HG03135 (cell line): ENCODE measurements at regions not wholly inside any gene's neighbourhood (a gene's known extent, or its start where the extent isn't known, plus 50 kb on each side); places are given as distances from the start of the nearest gene placed in this dataset.

Experiments
- ATAC-seq: cut with Tn5 transposase; IDR thresholded peaks from one replicate; pipeline ENCODE4 v1.9.1; 2021; ENCODE audit warnings: mild to moderate bottlenecking, moderate library complexity; ENCODE audit not compliant: unreplicated experiment

DNA sequence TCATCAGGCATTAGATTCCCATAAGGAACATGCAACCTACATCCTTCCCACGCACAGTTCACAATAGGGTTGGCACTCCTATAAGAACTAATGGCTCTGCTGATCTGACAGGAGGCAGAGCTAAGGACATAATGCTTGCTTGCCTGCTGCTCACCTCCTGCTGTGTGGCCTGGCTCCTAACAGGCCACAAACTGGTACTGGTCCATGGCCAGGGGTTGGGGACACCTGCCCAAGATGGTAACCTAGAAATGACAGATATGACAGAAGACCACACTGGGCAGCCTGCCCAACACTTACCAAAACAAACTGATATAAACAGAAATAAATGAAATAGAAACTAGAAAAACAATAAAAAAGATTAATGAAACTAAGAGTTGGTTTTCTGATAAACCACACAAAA lies 325.6 kb downstream of the SEC23A start:
- no peak for ATAC-seq

- no peak for ATAC-seq
These were observed 327.0 kb downstream of the SEC23A start for GRCh38 chr14:38775986-38776385.

GRCh38 chr14:38774162-38774561 lies 328.9 kb downstream of the SEC23A start:
- ATAC-seq = no peak

- no peak for ATAC-seq
These were observed 332.8 kb downstream of the SEC23A start for GRCh38 chr14:38770251-38770650.

DNA sequence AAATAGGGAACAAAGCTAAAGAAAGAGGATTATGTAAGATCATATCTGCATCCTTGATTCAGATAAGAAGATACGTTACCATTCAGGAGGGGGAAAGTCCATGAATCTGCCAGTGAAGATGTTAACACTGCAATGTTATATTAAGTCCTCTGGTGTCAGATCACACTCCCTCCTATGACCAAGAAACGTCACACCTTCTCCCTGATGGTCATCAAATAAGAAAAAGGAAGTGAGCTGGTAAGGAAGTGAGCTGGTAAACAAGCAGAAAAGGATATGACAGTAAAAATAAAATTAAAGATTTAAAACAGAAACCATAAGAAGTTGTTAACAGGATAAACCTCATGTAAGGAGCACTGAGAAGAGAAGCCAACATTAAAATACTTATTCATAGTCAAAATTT lies 340.2 kb downstream of the SEC23A start:
- no peak for ATAC-seq

- ATAC-seq = no peak
These were observed 340.6 kb downstream of the SEC23A start for GRCh38 chr14:38762426-38762825.

DNA sequence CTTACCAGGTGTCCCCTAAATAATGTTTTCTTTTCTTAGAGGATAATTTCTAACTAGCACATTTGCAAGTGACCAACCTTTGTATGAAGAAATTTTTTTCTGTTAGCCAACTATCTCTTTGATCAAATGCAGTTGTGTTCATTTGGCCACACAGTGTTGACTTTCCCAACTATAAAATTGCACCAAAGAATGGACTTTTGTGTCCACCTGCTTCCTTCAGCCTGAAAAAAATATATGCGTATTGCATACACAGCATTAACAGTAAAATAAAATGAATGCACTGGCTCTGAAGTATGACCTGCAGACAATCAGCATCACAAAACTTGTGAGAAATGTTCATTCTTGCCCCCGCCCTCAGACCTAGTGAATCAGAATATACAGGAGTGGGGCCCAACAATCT lies 342.0 kb downstream of the SEC23A start:
- no peak for ATAC-seq

- no peak for ATAC-seq
These were observed 344.4 kb downstream of the SEC23A start for GRCh38 chr14:38758661-38759060.

GRCh38 chr14:38755036-38755435 lies 348.0 kb downstream of the SEC23A start:
- no peak for ATAC-seq

DNA sequence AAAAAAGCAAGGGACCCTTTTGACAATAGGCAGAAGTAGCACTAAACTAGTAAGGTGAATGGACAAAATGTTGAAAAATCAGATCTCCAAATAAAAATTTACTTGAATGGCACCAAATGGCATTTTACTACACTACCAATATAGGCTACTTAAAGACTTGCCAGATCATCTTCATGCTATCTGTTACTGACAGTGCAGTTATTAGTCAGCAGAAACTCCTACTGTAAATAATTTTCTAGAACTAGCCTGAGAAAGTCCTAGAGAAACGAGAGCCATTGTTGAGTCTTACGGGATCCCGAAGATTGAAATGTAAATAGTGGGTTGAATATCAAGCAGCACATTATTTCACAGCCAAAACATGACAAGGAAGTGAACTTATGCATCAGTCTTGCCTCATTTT lies 350.3 kb downstream of the SEC23A start:
- no peak for ATAC-seq

DNA sequence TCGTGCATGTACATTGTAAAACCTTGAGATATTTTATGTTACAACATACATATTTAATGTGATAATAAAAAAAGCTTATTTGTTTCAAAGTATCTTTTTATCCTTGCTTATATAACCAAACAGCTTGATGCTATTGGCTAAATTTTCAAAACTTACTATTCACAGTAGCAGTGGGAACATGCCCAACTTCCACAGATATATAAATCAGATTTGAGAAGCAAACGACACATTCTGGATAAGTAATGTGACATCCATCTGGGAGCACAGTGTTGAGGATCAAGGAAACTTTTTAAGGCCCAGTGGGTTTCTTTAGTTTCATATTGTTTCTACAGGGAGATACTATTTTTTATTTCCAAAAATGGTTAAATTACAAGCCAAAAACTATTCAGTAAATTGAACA lies 350.7 kb downstream of the SEC23A start:
- ATAC-seq = no peak

DNA sequence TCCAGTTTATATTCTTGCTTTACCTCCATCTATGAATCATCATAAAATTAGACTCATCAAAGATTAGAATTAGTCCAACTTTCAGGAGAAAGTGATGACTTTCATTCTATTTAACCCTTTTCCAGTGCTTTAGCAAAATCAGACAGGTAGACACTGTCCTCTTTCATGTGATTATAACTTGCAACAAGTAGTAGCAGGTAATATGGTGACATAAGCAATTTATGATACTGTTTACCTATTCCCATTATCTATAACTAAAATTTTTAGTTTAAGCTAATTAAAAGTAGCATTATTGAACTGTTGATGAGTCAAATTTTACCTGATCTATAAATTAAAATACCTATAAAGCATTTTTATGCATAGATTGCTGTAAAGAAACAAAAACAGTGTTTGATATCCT lies 351.6 kb downstream of the SEC23A start:
- no peak for ATAC-seq

- no peak for ATAC-seq
These were observed 353.1 kb downstream of the SEC23A start for GRCh38 chr14:38749936-38750335.

GRCh38 chr14:38745861-38746260 lies 357.2 kb downstream of the SEC23A start:
- ATAC-seq = no peak

DNA sequence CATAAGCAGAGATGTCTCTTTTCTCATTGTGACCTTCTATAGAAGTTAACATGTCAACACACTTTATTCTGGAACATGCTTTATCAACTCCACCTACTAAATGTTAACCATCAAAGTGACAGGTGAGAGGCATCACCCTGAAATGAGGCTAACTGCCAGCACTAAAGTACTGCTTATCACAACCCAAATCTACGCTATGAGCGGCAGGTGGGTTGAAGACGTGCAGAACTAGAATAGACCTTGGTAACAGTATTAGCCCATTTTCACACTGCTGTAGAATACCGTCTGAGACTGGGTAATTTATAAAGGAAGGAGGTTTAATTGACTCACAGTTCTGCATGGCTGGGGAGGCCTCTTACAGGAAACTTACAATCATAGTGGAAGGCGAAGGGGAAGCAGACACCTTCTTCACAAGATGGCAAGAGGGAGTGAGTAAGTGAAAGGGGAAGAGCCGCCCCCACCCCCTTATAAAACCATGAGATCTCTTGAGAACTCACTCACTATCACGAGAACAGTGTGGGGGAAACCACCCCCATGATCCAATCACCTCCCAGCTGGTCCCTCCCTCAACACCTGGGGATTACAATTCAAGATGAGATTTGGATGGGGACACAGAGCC lies 359.0 kb downstream of the SEC23A start:
- no peak for ATAC-seq

DNA sequence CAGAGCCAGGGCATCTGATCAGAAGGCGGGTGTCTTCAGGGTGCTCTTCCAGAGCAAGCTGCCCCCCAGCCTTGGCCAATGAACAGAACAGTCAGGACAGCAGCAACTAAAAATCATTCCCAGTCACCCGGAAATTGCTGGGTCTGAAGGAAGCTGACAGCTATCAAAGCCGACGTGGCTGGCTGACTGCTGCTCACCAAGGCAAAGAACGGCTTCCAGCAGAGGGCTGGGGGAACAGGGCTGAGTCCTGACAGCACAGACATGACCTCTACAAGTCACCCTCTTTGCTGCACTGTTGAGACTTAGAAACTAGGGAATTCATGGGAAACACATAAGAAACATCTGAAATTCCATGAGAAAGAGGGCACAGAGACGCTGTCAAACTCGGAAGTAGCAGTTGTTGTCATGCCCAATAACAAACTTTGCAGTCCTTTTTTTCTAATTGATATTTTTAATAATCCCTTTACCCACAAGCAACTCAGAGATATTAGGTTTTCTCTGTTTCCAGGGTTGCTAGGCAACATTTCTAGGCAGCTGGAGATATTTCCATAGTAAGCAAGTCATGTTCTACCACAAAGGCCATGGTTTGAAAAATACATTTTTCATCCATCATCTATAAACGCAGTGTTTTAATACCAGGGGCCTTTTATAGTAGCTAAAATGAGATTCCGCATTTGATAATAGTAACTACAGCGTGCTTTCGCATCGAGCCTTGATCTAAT lies 365.2 kb downstream of the SEC23A start:
- no peak for ATAC-seq

- ATAC-seq = no peak
These were observed 368.0 kb downstream of the SEC23A start for GRCh38 chr14:38735005-38735404.

GRCh38 chr14:38731962-38732361 lies 371.1 kb downstream of the SEC23A start:
- no peak for ATAC-seq

DNA sequence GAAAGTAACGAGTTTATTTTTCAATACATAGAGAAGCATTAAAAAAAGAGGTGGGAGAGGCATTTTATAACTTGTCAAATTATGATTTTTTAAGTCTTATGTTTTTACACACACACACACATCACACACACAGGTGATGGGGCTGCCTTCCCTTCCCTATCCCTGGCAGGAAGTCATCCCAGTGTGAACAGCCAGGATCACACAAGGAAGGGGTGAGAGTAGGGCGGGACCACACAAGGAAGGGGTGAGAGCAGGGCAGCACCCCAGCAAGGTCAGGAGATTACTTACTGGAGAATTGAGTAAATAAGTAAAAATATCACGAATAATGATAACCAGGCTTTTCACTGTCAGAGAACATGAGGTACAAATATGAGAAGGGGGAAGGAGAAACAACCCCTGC lies 372.6 kb downstream of the SEC23A start:
- ATAC-seq = no peak

- ATAC-seq = no peak
These were observed 375.3 kb downstream of the SEC23A start for GRCh38 chr14:38727731-38728130.

DNA sequence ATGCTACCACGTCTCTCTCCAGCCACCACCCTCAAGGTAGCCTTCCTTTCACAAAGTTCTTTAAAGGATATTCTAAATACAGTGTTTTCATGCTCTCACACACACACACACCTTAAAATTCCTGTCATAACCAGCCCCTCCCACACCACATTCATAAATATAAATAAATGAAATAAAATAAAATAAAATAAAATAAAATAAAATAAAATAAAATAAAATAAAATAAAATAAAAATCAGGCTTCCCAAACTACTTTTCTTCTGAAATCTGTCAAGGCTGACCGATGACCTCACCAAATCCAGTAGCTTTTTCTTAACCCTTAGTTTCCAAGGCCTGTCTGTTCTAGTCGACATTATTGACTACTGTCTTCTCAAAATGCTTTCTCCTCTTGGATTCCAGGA lies 378.4 kb downstream of the SEC23A start:
- ATAC-seq = no peak

- ATAC-seq = no peak
These were observed 379.1 kb downstream of the SEC23A start for GRCh38 chr14:38723959-38724358.

DNA sequence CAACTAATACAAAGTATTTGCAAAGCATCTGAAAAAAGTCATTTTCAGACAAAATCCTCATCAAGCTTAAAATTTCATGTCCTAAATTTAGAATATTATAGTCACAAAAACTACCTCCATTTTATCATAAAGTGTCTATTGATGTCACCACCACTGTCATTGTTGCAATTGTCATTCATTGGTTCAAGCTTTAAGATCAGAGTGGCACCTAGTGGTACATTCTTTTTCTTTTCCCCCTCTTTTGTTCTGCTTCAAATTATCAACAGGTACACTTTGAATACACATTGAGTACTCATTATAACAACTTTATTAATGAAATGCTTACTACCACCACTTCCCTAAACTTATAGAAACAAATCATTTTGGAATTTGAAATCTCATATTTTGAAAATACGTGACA lies 379.8 kb downstream of the SEC23A start:
- no peak for ATAC-seq
